ENCODE measurements at regions not wholly inside any gene's neighbourhood (a gene's known extent, or its start where the extent isn't known, plus 50 kb on each side); places are given as distances from the start of the nearest gene placed in this dataset.

GRCh38 chr2:220365023-220365422 is 737.6 kb downstream of the SLC4A3 start:
- no peak overlapping the region for H3K27ac ChIP-seq
- intact Hi-C loops (cut with DNase I; ENCODE audit: low total_unique reads), result no loop called here

GRCh38 chr2:220366765-220367164 is 739.3 kb downstream of the SLC4A3 start:
- no peak for TF ChIP-seq POLR2A (IDR thresholded peaks at IDR 0.05)
- no peak for TF ChIP-seq CTCF (IDR thresholded peaks at IDR 0.05 in 8 of 11, conservative IDR thresholded peaks at IDR 0.05 in 3 of 11)
- no peak for TF ChIP-seq POLR2AphosphoS5 (IDR thresholded peaks at IDR 0.05)
- 67 to 91% (median 86%) methylated on average over 1 of the region's 1 CpG for WGBS, 5 donors

More at GRCh38 chr2:220365023-220365422, 737.6 kb downstream of the SLC4A3 start:
- Histone ChIP-seq H3K9me3 (peaks cover 0 to 9% (median 3%) of the 10 kb centered on the region in 8 donors), H3K36me3 (no peaks in the 10 kb centered on the region), H3K4me1 (no peaks in the 10 kb centered on the region), H3K27me3 (replicated peaks in 1 of 7) (no peaks in the 10 kb centered on the region), H3K4me3 (no peak overlapping the region)
- no peak for DNase-seq
- TF ChIP-seq CTCF (IDR thresholded peaks at IDR 0.05 in 8 of 11, conservative IDR thresholded peaks at IDR 0.05 in 3 of 11) (no peak), POLR2AphosphoS5 (IDR thresholded peaks at IDR 0.05) (no peak), POLR2A (IDR thresholded peaks at IDR 0.05) (no peak)
- 72 to 79% (median 78%) methylated on average over 2 of the region's 2 CpGs for WGBS, 5 donors

DNA sequence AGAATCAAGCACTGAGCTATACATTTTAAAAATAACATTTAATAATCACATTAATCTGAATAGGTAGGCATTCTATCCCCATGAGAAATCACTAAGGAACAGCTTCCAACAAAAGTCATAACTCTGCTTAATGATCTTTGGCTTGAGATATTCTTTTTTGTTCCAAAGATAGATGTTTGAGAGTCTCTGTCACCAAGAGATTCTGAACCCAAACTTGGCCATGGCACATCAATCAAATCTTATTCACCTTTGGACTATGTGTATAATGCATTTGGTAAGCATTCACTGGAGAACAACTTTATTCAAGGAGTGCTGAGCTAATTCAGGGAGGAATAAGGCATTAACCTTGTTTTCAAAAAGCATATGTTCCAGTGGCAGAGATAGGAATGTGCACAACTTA is 743.3 kb downstream of the SLC4A3 start:
- TF ChIP-seq CTCF (IDR thresholded peaks at IDR 0.05 in 8 of 11, conservative IDR thresholded peaks at IDR 0.05 in 3 of 11), result no peak
- TF ChIP-seq POLR2A (IDR thresholded peaks at IDR 0.05), result no peak
- TF ChIP-seq POLR2AphosphoS5 (IDR thresholded peaks at IDR 0.05), result no peak
- Histone ChIP-seq H3K27me3 (replicated peaks in 1 of 7) (no peaks in the 10 kb centered on the region), H3K36me3 (no peaks in the 10 kb centered on the region), H3K9me3 (peaks cover 0 to 4% (median 0%) of the 10 kb centered on the region in 8 donors), H3K4me3 (no peak overlapping the region), H3K27ac (no peak overlapping the region), H3K4me1 (no peaks in the 10 kb centered on the region)
- DNase-seq, result no peak
- intact Hi-C loops (cut with DNase I; ENCODE audit: low total_unique reads), result no loop called here

More at GRCh38 chr2:220366765-220367164, 739.3 kb downstream of the SLC4A3 start:
- peaks cover 0 to 4% (median 0%) of the 10 kb centered on the region in 8 donors for H3K9me3 ChIP-seq
- H3K36me3 ChIP-seq, result no peaks in the 10 kb centered on the region
- no peak for DNase-seq
- intact Hi-C loops (cut with DNase I; ENCODE audit: low total_unique reads), result no loop called here
- no peaks in the 10 kb centered on the region for H3K4me1 ChIP-seq
- H3K27me3 ChIP-seq (replicated peaks in 1 of 7), result no peaks in the 10 kb centered on the region
- H3K27ac ChIP-seq, result no peak overlapping the region
- H3K4me3 ChIP-seq, result no peak overlapping the region

GRCh38 chr2:220371211-220371610 is 743.8 kb downstream of the SLC4A3 start:
- Histone ChIP-seq H3K4me1 (no peaks in the 10 kb centered on the region), H3K27me3 (replicated peaks in 1 of 7) (no peaks in the 10 kb centered on the region), H3K4me3 (no peak overlapping the region), H3K9me3 (peaks cover 0 to 4% (median 0%) of the 10 kb centered on the region in 8 donors), H3K27ac (no peak overlapping the region), H3K36me3 (no peaks in the 10 kb centered on the region)
- DNase-seq, result no peak
- intact Hi-C loops (cut with DNase I; ENCODE audit: low total_unique reads), result no loop called here
- WGBS, 5 donors, result 53 to 62% (median 57%) methylated on average over 2 of the region's 2 CpGs
- no peak for TF ChIP-seq CTCF (IDR thresholded peaks at IDR 0.05 in 8 of 11, conservative IDR thresholded peaks at IDR 0.05 in 3 of 11)
- no peak for TF ChIP-seq POLR2AphosphoS5 (IDR thresholded peaks at IDR 0.05)
- TF ChIP-seq POLR2A (IDR thresholded peaks at IDR 0.05), result no peak
